ENCODE measurements at regions not wholly inside any gene's neighbourhood (a gene's known extent, or its start where the extent isn't known, plus 50 kb on each side); places are given as distances from the start of the nearest gene placed in this dataset.

GRCh38 chr2:62296832-62297623 lies 101.1 kb downstream of the B3GNT2 start:
- TF ChIP-seq, protein P1, sequence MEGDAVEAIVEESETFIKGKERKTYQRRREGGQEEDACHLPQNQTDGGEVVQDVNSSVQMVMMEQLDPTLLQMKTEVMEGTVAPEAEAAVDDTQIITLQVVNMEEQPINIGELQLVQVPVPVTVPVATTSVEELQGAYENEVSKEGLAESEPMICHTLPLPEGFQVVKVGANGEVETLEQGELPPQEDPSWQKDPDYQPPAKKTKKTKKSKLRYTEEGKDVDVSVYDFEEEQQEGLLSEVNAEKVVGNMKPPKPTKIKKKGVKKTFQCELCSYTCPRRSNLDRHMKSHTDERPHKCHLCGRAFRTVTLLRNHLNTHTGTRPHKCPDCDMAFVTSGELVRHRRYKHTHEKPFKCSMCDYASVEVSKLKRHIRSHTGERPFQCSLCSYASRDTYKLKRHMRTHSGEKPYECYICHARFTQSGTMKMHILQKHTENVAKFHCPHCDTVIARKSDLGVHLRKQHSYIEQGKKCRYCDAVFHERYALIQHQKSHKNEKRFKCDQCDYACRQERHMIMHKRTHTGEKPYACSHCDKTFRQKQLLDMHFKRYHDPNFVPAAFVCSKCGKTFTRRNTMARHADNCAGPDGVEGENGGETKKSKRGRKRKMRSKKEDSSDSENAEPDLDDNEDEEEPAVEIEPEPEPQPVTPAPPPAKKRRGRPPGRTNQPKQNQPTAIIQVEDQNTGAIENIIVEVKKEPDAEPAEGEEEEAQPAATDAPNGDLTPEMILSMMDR (IDR thresholded peaks at IDR 0.05; ENCODE audit: borderline replicate concordance, insufficient read depth, low read depth, low read length) = no peak
- no peak overlapping the region for H3K4me3 ChIP-seq (ENCODE audit: low read depth, low read length)

DNA sequence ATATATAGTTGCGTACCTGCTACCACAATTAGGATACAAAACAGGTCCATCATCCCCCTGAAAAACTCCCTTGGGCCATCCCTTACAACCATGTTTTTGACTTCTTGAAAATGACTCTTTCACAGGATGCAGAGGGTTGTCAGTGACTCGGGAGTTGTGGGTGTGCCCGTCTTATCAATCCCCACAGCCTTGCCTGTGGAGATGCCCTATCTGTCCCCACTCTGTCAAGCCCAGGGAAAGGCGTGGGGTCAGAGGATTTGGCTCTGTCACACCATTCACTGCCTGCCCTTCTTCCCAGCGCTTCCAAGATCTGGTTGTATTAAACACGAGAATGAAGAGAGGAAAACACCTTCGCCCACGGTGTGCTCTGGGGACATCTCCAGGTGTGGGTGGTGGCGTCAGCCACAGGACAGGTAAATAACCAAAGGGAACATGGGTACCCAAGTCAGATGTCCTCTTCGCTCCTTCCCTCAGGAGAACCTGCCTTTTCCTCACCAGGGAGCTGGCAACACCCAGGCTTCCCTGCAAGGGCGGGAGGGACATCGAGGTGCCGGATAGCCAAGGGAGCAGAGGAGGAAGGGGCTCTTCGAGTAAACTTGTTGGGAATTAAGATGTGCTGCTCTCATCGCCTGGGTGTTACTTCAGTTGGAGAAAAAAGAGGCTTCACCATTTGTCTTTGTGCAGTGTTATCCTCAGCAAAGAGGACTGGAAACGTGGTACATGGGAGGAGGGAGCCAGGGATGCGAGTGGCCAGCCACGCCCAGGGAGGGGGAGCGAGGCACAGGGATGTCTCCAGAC lies 100.3 kb downstream of the B3GNT2 start:
- TF ChIP-seq, protein P1 (IDR thresholded peaks at IDR 0.05; ENCODE audit: borderline replicate concordance, insufficient read depth, low read depth, low read length) = no peak
- no peak overlapping the region for H3K4me3 ChIP-seq (ENCODE audit: low read depth, low read length)

- no peak overlapping the region for H3K4me3 ChIP-seq (ENCODE audit: low read depth, low read length)
- TF ChIP-seq, protein P1 (IDR thresholded peaks at IDR 0.05; ENCODE audit: borderline replicate concordance, insufficient read depth, low read depth, low read length) = no peak
These were observed 97.8 kb downstream of the B3GNT2 start for GRCh38 chr2:62293490-62294271.

DNA sequence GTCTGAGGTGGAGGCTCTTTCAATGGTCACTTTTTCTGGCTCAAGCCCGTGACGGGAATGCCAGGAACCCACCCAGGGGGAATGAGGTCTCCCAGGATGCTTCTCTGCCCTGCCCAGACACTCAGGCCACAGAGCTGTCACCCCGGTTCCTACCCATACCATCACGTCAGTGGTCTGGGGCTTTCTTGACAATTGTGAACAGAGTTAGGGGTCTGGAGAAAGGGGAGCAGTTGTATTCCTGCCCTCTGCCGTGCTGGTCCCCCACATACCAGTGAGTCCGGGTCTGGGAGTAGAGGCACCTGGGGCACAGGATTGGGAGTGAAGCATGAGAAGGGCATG lies 97.2 kb downstream of the B3GNT2 start:
- no peak overlapping the region for H3K4me3 ChIP-seq (ENCODE audit: low read depth, low read length)

DNA sequence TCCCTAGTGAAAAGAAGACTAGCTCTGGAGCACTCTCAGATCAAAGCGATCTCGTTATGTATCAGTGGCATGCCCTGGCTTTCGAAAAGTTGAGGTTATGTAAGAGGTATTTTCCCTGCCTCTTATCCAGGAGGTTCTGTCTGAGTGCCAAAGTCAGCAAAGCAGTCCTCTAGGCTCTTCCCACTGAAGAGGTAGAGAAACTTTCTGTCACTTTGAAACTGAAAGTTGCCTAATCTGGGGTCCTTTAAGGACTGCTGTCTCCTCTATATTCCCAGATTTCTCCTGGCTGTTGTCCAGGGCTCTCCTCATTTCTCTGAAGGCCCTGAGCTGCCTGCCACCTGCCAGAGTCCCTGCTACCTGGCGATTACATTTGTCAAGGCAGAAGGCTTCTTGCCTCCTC lies 96.3 kb downstream of the B3GNT2 start:
- H3K4me3 ChIP-seq (ENCODE audit: low read depth, low read length) = no peak overlapping the region
- TF ChIP-seq, protein P1 (IDR thresholded peaks at IDR 0.05; ENCODE audit: borderline replicate concordance, insufficient read depth, low read depth, low read length) = no peak

More for the DNA sequence above, 97.2 kb downstream of the B3GNT2 start:
- TF ChIP-seq, protein P1 (IDR thresholded peaks at IDR 0.05; ENCODE audit: borderline replicate concordance, insufficient read depth, low read depth, low read length) = no peak

DNA sequence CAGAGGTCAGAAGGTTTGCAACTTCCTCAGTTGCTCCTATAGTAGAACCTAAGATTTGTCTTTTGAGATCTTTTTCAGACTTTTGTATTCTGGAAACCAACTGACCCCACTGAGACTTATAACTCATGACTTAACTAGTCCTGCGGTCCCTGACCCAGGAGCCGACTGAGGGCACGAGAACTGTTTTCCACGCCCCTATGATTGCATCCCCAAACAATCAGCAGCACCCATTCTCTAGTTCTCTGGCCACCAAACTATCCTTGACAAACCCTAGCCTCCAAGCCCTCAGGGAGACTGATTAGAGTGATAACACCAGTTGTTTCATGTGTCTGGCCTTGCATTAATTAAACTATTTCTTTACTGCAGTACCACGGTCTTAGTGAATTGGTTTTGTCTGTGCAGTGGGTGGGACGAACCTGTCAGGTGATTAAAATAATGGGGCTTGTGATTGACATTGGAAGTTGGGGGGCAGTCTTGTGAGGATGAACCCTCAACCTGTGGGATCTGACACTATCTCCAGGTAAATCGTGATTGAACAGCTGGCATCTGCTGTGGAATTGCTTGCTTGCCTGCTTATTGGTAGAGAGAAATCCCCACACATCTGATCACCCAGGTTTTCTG lies 95.7 kb downstream of the B3GNT2 start:
- TF ChIP-seq, protein P1 (IDR thresholded peaks at IDR 0.05; ENCODE audit: borderline replicate concordance, insufficient read depth, low read depth, low read length) = no peak
- H3K4me3 ChIP-seq (ENCODE audit: low read depth, low read length) = no peak overlapping the region
